GM21381 (cell line): ENCODE measurements at regions not wholly inside any gene's neighbourhood (a gene's known extent, or its start where the extent isn't known, plus 50 kb on each side); places are given as distances from the start of the nearest gene placed in this dataset.
"Not testable (repeated sequence)": the region's sequence is repeated elsewhere in the genome, so short reads cannot be mapped to it uniquely, and the experiment has no call there.

Source experiments
- ATAC-seq: cut with Tn5 transposase; IDR thresholded peaks from one replicate; pipeline ENCODE4 v1.9.1; 2021; ENCODE audit warnings: mild to moderate bottlenecking, moderate library complexity; ENCODE audit not compliant: unreplicated experiment

GRCh38 chr7:81484261-81484660 is 285.6 kb downstream of the HGF start:
- ATAC-seq = no peak

GRCh38 chr7:81482600-81483186 is 287.2 kb downstream of the HGF start:
- no peak for ATAC-seq

DNA sequence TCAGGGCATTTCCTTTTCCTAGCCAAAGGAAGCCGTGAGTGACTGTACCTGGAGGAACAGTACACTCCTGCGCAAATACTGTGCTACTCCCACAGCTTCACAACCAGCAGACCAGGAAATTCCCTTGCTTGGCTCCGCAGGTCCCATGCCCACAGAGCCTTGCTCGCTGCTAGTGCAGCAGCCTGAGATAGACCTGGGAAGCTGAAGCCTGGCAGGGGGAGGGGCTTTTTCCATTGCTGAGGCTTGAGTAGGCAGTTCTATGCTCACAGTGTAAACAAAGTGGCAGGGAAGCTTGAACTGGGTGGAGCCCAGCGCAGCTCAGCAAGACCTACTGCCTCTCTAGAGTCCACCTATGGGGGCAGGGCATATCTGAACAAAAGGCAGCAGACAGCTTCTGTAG is 291.2 kb downstream of the HGF start:
- no peak for ATAC-seq

GRCh38 chr7:81478201-81478600 is 291.6 kb downstream of the HGF start:
- ATAC-seq = not testable (repeated sequence)

- ATAC-seq = no peak
Measured at GRCh38 chr7:81473236-81473635, 296.6 kb downstream of the HGF start.

GRCh38 chr7:81470724-81471379 is 299.0 kb downstream of the HGF start:
- no peak for ATAC-seq

DNA sequence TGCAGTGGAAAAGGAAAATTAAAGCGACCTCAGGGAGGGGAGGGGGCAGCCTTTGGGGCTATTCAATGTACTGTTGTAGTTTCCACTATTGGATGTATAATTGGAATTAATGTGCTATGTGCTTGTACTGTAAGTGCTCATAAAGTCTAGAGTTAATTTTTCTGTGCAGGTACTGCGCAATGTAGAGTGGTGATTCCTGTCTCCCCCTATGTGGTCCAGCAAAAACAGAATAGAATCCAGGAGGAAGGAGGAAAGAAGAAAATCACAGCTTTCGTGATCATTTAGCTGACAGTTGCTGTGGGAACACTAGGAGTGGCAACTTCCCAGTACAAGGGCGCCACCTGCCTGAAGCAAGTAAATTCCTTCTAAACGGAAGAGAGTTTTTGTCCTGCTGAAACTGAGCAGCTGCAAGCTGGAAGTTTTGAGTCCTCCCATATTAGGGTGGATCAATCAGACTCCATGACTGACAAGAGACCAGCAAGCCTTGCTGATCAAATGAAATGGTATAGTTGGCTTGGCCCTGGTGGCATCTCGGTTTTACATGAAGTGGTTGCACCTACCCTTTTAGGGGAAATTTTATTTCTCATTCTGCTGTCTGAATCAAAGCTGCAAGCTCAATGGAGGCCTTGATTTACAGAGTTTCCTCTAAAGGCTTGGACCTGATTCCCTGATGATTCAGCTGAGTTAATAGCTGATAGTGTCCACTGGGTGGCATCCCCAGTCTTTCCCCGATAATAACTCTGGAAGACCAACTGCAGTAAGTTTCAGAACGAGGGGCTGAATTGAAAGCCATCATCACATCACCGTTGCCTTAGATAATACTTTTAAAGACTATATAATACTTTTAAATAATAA is 299.8 kb downstream of the HGF start:
- peak; percentile 68 for ATAC-seq

DNA sequence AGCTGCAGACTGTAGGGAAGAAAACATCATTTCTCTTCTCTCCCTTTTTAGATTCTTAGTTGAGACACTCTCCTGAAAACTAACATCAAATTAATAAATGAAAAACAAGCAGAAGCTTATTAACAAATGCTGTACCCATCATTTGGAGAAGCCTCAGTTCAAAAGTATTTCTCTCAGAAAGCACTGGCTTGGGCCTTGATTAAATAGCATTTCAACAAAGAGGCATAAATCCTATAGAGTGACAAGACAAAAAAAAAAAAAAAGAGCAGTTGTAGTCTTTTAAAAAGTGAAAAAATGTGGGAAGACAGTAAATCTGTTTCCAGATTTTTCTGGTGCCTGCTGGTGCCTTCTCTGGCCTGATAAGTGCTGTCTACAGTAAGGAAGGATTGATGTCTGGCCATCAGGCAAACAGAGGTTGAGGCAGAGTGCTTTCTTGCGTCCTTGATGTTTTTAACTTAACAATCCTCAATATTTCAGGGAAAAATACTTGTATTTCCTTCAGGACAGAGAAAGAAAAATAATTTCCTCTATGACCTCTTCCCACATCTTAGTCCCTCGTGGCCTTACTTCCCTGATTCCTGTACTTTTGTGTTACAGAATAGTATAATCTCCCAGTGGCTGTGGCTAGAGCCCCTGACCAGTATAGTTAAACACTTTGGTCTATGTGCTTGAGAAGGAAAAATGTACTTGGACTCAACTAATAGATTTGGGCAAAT is 300.5 kb downstream of the HGF start:
- ATAC-seq = no peak

DNA sequence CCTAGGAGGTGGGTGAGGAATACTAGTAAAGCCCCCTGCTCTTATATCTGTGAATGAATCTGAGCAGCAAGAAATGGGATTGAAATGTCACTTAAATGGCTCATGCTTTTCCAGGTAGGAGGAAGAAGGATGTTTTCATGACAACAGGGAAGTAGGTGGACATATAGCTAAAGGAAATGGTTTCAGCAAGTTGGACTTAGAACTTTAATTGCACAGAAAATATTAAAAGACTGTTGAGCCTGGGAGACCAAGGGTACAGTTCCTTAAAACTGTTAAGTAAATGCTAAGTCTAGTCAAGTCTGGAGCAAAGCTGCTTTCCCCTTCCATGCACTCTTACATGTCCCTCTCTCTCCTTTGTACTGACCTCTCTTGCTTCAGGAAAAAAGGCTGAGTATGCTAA is 301.3 kb downstream of the HGF start:
- ATAC-seq = no peak

GRCh38 chr7:81467964-81468363 is 301.9 kb downstream of the HGF start:
- ATAC-seq = no peak

GRCh38 chr7:81462672-81463071 is 307.2 kb downstream of the HGF start:
- no peak for ATAC-seq

- ATAC-seq = no peak
Measured at GRCh38 chr7:81460250-81461045, 309.4 kb downstream of the HGF start.

DNA sequence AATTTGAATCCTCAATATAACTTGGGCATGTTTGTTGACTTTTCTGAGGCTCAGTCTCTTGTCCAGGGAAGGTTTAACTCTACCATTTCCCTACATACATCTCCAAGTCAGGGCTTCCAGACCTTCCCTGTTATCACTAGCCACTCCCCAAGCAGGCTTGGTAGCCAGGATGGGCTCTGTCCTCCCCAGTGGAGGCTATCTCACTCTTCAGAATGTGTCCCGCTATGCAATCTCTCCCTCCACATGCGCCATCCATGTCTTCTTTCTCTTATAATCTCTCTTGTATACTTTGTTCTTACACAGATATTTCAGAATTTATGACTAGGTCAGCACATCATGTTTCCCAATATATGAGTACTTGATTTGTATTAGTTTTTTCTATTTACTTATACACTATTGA is 310.4 kb downstream of the HGF start:
- no peak for ATAC-seq

- no peak for ATAC-seq
Measured at GRCh38 chr7:81457852-81458522, 311.9 kb downstream of the HGF start.

DNA sequence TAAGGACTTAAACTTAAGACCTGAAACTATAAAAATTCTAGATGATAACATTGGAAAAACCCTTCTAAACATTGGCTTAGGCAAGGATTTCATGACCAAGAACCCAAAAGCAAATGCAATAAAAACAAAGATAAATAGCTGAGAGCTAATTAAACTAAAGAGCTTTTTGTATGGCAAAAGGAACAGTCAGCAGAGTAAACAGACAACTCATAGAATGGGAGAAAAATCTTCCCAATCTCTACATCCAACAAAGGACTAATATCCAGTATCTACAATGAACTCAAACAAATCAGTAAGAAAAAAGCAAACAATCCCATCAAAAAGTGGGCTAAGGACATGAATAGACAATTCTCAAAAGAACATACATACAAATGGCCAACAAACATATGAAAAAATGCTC is 316.1 kb downstream of the HGF start:
- ATAC-seq = not testable (repeated sequence)

DNA sequence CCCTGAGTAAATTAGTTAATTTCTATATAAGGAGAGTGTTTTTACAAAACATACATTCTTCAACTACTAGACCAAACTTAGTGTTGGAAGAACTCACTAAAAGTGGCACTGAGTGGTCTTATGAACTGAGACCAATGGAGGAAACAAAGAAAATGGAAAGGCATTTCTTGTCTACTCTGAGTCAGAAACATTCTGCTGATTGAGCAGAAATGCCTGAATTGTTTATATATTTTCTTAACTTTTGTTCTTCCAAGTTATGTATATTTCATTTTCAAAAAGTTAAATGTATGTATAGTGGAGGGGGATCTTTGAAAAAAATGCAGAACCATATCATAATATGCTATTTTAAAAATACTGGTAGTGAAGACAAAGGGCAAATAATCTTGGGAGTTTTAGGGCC is 320.7 kb downstream of the HGF start:
- no peak for ATAC-seq

- ATAC-seq = no peak
Measured at GRCh38 chr7:81447351-81447952, 322.4 kb downstream of the HGF start.

GRCh38 chr7:81446212-81446611 is 323.6 kb downstream of the HGF start:
- ATAC-seq = no peak

- no peak for ATAC-seq
Measured at GRCh38 chr7:81445462-81445861, 324.4 kb downstream of the HGF start.

DNA sequence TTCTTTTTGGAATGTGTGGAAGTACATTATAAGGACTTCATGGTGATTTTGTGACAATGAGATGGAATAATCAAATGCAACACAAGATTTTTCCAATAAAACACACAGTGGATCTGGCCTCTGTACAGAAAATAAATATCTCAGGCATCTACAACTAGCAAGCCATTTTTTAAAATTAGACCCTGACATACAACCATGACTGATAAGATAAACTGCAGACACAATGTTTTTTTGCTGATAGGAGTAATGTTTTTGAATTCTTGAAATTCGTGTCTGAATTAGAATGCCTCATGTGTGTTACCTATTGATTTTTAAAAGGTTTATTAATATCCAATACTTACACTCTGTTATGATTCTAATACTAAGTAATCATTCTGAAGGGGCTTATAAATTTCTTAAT is 328.1 kb downstream of the HGF start:
- ATAC-seq = no peak
